DOHH2 (cell line): ENCODE measurements at regions not wholly inside any gene's neighbourhood (a gene's known extent, or its start where the extent isn't known, plus 50 kb on each side); places are given as distances from the start of the nearest gene placed in this dataset.
"Not testable (repeated sequence)": the region's sequence is repeated elsewhere in the genome, so short reads cannot be mapped to it uniquely, and the experiment has no call there.

Source experiments
- H3F3A ChIP-seq: fragments of 200-600 bp; sonication (generic), shearing (Covaris generic); 2 replicates; pipeline ENCODE4 v1.6.0; 2016; ENCODE audit warnings: antibody characterized with exemption, mild to moderate bottlenecking; ENCODE audit not compliant: control insufficient read depth, insufficient read depth
- H3K27ac ChIP-seq: fragments of 200-600 bp; sonication (generic); 2 replicates; pipeline ENCODE4 v1.5.1; 2014; ENCODE audit warnings: low read depth, mild to moderate bottlenecking, low read length, moderate library complexity
- H3K27me3 ChIP-seq: fragments of 200-600 bp; sonication (generic); 2 replicates; pipeline ENCODE4 v1.6.1; 2014; ENCODE audit warnings: mild to moderate bottlenecking, low read length, mixed read lengths; ENCODE audit not compliant: control insufficient read depth
- H3K36me3 ChIP-seq: fragments of 200-600 bp; sonication (generic); 2 replicates; pipeline ENCODE4 v1.6.1; 2014; ENCODE audit warnings: mild to moderate bottlenecking, low read length, moderate library complexity, mixed read lengths; ENCODE audit not compliant: control insufficient read depth
- H3K4me1 ChIP-seq: fragments of 200-600 bp; sonication (generic); 2 replicates; pipeline ENCODE4 v1.6.1; 2014; ENCODE audit warnings: mild to moderate bottlenecking, low read length, mixed read lengths; ENCODE audit not compliant: control insufficient read depth
- H3K4me2 ChIP-seq: fragments of 200-600 bp; sonication (generic); 2 replicates; pipeline ENCODE4 v1.6.0; 2014; ENCODE audit warnings: mild to moderate bottlenecking, low read length, moderate library complexity
- H3K4me3 ChIP-seq: fragments of 200-600 bp; sonication (generic); 2 replicates; pipeline ENCODE4 v1.5.1; 2014; ENCODE audit warnings: mild to moderate bottlenecking, low read length, mixed read lengths
- H3K79me2 ChIP-seq: fragments of 200-600 bp; sonication (generic); 2 replicates; pipeline ENCODE4 v1.6.1; 2014; ENCODE audit warnings: mild to moderate bottlenecking, low read length, mixed read lengths; ENCODE audit not compliant: control insufficient read depth
- H3K9me2 ChIP-seq: fragments of 200-600 bp; sonication (generic); replicated peaks from 2 replicates; pipeline ENCODE4 v1.6.1; 2014; ENCODE audit warnings: mild to moderate bottlenecking, low read length, mixed read lengths; ENCODE audit not compliant: control insufficient read depth
- H3K9me3 ChIP-seq: fragments of 200-600 bp; sonication (generic); 2 replicates; pipeline ENCODE4 v1.6.1; 2014; ENCODE audit warnings: antibody characterized with exemption, low read length, mixed read lengths; ENCODE audit not compliant: control insufficient read depth, insufficient read depth
- H4K20me1 ChIP-seq: fragments of 200-600 bp; sonication (generic); 2 replicates; pipeline ENCODE4 v1.6.0; 2014; ENCODE audit warnings: low read depth, mild to moderate bottlenecking, antibody characterized with exemption, low read length, moderate library complexity; ENCODE audit not compliant: control insufficient read depth, insufficient read depth
- CTCF ChIP-seq: fragments of 200-600 bp; sonication (generic); IDR thresholded peaks from one replicate; pipeline ENCODE4 v1.5.1; 2014; ENCODE audit warnings: antibody characterized with exemption, mild to moderate bottlenecking, low read depth, low read length; ENCODE audit not compliant: poor library complexity, severe bottlenecking
- EZH2phosphoT487 ChIP-seq: fragments of 200-600 bp; sonication (generic); IDR thresholded peaks from 2 replicates; pipeline ENCODE4 v1.6.1; 2017; ENCODE audit warnings: borderline replicate concordance, mild to moderate bottlenecking, antibody characterized with exemption, low read length, moderate library complexity, mixed read lengths

- H3K4me1 ChIP-seq: no peaks in the 10 kb centered on the region
- H3K9me3 ChIP-seq: no peaks in the 10 kb centered on the region
- no peaks in the 10 kb centered on the region for H3K27me3 ChIP-seq
- H4K20me1 ChIP-seq: no peaks in the 10 kb centered on the region
- no peak overlapping the region for H3K4me2 ChIP-seq
- no peak for TF ChIP-seq CTCF
- TF ChIP-seq EZH2phosphoT487: no peak
- H3F3A ChIP-seq: no peaks in the 10 kb centered on the region
- H3K27ac ChIP-seq: no peak overlapping the region
- H3K9me2 ChIP-seq: no peaks in the 10 kb centered on the region
- no peaks in the 10 kb centered on the region for H3K36me3 ChIP-seq
- H3K79me2 ChIP-seq: no peaks in the 10 kb centered on the region
- H3K4me3 ChIP-seq: no peak overlapping the region
Measured at GRCh38 chr1:227416156-227416830, 98.0 kb upstream of the CDC42BPA start.

GRCh38 chr1:227415115-227415790, 97.0 kb upstream of the CDC42BPA start:
- Histone ChIP-seq H3K9me2 (no peaks in the 10 kb centered on the region), H3K4me1 (no peaks in the 10 kb centered on the region), H3K36me3 (no peaks in the 10 kb centered on the region)

GRCh38 chr1:227411066-227411465, 92.8 kb upstream of the CDC42BPA start:
- Histone ChIP-seq H3K79me2 (no peaks in the 10 kb centered on the region), H3K27ac (no peak overlapping the region), H3F3A (no peaks in the 10 kb centered on the region), H3K36me3 (no peaks in the 10 kb centered on the region), H3K9me3 (no peaks in the 10 kb centered on the region), H3K27me3 (no peaks in the 10 kb centered on the region), H4K20me1 (no peaks in the 10 kb centered on the region), H3K9me2 (no peaks in the 10 kb centered on the region), H3K4me1 (no peaks in the 10 kb centered on the region), H3K4me3 (no peak overlapping the region), H3K4me2 (no peak overlapping the region)
- TF ChIP-seq CTCF: no peak
- no peak for TF ChIP-seq EZH2phosphoT487

More at GRCh38 chr1:227415115-227415790, 97.0 kb upstream of the CDC42BPA start:
- Histone ChIP-seq H3K27me3 (no peaks in the 10 kb centered on the region), H3K9me3 (no peaks in the 10 kb centered on the region), H3F3A (no peaks in the 10 kb centered on the region), H3K79me2 (no peaks in the 10 kb centered on the region), H4K20me1 (no peaks in the 10 kb centered on the region), H3K4me2 (no peak overlapping the region), H3K4me3 (no peak overlapping the region), H3K27ac (no peak overlapping the region)
- TF ChIP-seq EZH2phosphoT487 (no peak), CTCF (no peak)

- not testable (repeated sequence) for H3K79me2 ChIP-seq, H3K4me3 ChIP-seq, H4K20me1 ChIP-seq, H3K9me3 ChIP-seq, H3K36me3 ChIP-seq, H3K4me1 ChIP-seq, H3K27me3 ChIP-seq, H3K27ac ChIP-seq, H3K4me2 ChIP-seq, H3K9me2 ChIP-seq, H3F3A ChIP-seq
Measured at GRCh38 chr1:227406332-227406731, 88.0 kb upstream of the CDC42BPA start.
